ENCODE measurements at regions not wholly inside any gene's neighbourhood (a gene's known extent, or its start where the extent isn't known, plus 50 kb on each side); places are given as distances from the start of the nearest gene placed in this dataset.

GRCh38 chr21:43325968-43326715, 100.8 kb downstream of the SIK1 start:
- TF ChIP-seq, protein P1, sequence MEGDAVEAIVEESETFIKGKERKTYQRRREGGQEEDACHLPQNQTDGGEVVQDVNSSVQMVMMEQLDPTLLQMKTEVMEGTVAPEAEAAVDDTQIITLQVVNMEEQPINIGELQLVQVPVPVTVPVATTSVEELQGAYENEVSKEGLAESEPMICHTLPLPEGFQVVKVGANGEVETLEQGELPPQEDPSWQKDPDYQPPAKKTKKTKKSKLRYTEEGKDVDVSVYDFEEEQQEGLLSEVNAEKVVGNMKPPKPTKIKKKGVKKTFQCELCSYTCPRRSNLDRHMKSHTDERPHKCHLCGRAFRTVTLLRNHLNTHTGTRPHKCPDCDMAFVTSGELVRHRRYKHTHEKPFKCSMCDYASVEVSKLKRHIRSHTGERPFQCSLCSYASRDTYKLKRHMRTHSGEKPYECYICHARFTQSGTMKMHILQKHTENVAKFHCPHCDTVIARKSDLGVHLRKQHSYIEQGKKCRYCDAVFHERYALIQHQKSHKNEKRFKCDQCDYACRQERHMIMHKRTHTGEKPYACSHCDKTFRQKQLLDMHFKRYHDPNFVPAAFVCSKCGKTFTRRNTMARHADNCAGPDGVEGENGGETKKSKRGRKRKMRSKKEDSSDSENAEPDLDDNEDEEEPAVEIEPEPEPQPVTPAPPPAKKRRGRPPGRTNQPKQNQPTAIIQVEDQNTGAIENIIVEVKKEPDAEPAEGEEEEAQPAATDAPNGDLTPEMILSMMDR (IDR thresholded peaks at IDR 0.05 in 4 of 5, conservative IDR thresholded peaks at IDR 0.05 in 1 of 5), result no peak
- TF ChIP-seq POLR2A (IDR thresholded peaks at IDR 0.05), result no peak

Data from gastrocnemius medialis (tissue), 4 donors.